ENCODE measurements at regions not wholly inside any gene's neighbourhood (a gene's known extent, or its start where the extent isn't known, plus 50 kb on each side); places are given as distances from the start of the nearest gene placed in this dataset.

- TF ChIP-seq, protein P1, sequence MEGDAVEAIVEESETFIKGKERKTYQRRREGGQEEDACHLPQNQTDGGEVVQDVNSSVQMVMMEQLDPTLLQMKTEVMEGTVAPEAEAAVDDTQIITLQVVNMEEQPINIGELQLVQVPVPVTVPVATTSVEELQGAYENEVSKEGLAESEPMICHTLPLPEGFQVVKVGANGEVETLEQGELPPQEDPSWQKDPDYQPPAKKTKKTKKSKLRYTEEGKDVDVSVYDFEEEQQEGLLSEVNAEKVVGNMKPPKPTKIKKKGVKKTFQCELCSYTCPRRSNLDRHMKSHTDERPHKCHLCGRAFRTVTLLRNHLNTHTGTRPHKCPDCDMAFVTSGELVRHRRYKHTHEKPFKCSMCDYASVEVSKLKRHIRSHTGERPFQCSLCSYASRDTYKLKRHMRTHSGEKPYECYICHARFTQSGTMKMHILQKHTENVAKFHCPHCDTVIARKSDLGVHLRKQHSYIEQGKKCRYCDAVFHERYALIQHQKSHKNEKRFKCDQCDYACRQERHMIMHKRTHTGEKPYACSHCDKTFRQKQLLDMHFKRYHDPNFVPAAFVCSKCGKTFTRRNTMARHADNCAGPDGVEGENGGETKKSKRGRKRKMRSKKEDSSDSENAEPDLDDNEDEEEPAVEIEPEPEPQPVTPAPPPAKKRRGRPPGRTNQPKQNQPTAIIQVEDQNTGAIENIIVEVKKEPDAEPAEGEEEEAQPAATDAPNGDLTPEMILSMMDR (IDR thresholded peaks at IDR 0.05; ENCODE audit: insufficient read depth, low read length), result no peak
- TF ChIP-seq, protein P2, sequence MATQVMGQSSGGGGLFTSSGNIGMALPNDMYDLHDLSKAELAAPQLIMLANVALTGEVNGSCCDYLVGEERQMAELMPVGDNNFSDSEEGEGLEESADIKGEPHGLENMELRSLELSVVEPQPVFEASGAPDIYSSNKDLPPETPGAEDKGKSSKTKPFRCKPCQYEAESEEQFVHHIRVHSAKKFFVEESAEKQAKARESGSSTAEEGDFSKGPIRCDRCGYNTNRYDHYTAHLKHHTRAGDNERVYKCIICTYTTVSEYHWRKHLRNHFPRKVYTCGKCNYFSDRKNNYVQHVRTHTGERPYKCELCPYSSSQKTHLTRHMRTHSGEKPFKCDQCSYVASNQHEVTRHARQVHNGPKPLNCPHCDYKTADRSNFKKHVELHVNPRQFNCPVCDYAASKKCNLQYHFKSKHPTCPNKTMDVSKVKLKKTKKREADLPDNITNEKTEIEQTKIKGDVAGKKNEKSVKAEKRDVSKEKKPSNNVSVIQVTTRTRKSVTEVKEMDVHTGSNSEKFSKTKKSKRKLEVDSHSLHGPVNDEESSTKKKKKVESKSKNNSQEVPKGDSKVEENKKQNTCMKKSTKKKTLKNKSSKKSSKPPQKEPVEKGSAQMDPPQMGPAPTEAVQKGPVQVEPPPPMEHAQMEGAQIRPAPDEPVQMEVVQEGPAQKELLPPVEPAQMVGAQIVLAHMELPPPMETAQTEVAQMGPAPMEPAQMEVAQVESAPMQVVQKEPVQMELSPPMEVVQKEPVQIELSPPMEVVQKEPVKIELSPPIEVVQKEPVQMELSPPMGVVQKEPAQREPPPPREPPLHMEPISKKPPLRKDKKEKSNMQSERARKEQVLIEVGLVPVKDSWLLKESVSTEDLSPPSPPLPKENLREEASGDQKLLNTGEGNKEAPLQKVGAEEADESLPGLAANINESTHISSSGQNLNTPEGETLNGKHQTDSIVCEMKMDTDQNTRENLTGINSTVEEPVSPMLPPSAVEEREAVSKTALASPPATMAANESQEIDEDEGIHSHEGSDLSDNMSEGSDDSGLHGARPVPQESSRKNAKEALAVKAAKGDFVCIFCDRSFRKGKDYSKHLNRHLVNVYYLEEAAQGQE (IDR thresholded peaks at IDR 0.05; ENCODE audit: insufficient replicate concordance, low read depth), result no peak
- no peak for TF ChIP-seq POLR2AphosphoS5 (IDR thresholded peaks at IDR 0.05; ENCODE audit: low read depth)
Observed at GRCh38 chr13:90362707-90363106, 984.8 kb upstream of the MIR17HG start.
